Activated CD8-positive, alpha-beta memory T cell treated with anti-CD3 and anti-CD28 coated beads, Interleukin-2, amount 50 U/mL, for 1 hour (primary cell): ENCODE measurements at regions not wholly inside any gene's neighbourhood (a gene's known extent, or its start where the extent isn't known, plus 50 kb on each side); places are given as distances from the start of the nearest gene placed in this dataset.

Experiments
- DNase-seq: peaks from one replicate; pipeline ENCODE4 v3.0.0-alpha.2; 2020; ENCODE audit errors: extremely low read depth

DNA sequence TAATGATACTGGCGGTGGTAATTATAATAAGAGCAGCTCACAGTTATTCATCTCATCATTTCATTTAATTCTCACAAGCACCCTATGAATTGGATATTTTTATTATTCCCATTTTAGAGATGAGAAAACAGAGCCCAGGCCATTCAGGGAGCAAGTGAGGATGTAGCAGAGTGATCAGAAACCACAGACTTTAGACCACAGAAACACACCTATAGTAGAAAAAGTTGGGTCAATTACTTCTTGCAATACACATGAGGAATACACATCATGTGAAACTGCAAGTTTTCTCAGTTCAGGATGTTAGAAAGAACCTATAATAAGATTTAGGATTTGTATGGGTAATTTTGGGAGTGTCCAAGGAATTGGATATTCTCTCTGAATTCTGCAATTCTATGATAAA is 278.0 kb downstream of the ADRA2A start:
- DNase-seq = no peak

DNA sequence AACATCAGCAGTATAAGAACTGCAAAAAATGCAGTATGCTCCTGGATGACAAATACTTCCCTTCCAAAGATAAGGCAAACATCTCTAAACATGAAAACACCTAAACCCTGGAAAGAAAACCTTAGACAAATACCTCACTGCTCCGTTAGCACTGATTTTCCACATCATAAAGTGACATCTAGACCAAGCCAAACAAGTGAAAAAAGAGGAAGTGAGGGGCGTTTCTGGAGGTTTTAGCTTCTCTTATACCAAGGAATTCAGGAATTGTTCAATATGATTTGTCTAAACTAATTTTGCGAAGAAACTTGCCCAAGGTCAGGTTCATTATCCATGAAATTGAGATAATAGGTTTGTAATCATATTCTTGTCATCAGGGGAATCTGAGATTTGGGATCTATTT is 279.7 kb downstream of the ADRA2A start:
- no peak for DNase-seq

DNA sequence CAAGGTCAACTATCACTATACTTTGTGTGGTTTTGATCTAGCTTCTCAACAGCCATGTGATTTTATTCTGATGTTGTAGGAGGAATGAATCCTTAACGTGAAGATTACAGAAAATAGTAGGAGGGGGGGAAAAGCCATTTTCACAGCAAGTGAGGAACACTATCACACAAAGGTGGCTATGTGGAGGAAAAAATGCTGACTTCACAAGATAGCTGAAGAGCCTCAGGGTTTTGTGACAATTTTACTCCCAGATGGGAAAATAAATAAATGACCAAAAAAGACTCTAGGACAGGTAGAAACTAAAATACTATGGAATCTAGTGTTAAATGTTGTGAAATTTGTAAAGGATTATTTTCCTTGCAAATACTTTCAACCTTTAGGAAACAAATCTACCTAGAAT is 281.0 kb downstream of the ADRA2A start:
- DNase-seq = no peak

DNA sequence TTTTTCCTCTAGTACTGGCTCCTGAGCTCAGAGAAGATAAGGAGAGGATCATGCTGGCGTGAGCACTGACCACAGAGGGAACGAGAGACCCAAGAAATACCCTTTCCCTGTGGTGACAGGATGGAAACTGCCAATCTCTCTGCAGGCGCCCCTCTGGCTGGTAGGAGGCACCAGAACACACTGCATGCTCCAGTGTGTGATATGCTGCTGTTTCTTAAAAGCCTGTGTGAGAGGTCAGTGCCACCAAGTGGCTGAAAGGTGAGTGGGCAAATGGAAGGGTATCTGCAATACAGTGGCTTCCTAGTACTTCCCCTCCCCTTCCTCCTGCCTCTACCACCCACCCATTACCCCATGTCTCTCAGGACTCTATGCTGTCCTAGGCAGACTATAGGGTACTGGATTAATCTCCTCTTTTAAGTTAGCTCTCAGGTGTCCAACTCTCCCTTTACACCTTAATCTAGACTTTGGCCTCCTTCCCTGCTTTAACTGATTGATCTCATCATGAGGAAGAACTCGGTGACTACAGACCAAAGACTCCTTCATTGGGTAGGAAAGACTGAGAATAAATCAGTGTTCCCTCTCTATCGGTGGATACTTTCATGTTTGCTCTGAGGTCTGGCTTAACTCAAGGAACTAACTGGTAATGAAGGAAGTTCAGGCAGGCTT is 283.6 kb downstream of the ADRA2A start:
- no peak for DNase-seq

DNA sequence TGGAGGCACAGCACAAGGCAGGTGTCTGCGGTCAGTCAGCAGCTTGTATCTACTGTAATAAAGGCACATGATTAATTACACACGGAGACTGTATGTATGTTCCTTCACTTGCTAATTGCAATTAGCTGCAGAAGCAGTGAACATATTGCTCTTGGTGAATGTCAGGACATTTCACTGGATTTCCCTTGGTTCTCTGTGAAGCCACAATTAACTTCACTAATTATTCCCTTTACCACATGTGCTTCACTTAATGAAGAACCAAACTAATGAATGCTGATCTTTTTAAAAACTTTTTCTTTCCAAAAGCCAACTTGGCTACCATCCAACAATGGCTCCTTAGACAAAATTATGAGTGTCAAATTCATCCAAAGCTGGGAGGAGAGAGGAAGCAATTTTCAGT is 290.7 kb downstream of the ADRA2A start:
- no peak for DNase-seq

DNA sequence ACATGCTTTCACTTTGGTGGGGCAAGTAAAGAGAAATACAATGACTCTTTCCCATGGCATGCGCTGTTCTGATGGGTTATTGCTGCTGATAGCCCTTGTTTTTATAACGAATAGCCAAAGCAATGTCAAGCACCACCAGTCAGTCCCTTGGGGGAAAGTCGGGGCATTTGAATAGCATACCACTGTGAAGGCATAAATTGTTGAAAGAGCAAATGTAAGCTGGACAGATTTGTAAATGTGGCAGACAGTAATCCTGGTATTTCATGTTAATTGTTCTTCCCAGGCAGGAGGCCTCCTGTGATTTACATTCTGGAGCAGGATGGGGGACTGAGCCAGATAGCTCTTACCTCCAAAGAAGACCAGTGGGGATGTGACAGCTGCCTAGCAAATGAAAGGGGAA is 293.3 kb downstream of the ADRA2A start:
- DNase-seq = no peak

DNA sequence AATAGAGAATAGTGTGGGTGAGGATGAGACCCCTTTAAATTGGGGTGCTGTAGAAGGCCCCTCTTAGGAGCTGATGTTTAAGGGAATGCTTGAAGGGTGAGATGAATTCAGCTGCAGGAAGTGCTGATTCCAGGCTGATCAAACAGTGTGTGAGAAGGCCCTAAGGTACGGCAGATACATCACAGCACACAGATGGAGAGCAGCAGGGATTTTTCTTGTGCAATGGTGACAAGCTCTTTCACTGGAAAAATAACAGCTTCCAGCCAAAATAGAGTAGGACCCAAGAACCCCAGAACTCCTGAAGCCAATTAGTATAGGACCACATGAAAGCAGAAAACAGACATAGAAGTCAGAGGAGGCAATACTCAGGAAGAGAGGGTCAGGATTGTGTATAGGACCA is 296.9 kb downstream of the ADRA2A start:
- no peak for DNase-seq

DNA sequence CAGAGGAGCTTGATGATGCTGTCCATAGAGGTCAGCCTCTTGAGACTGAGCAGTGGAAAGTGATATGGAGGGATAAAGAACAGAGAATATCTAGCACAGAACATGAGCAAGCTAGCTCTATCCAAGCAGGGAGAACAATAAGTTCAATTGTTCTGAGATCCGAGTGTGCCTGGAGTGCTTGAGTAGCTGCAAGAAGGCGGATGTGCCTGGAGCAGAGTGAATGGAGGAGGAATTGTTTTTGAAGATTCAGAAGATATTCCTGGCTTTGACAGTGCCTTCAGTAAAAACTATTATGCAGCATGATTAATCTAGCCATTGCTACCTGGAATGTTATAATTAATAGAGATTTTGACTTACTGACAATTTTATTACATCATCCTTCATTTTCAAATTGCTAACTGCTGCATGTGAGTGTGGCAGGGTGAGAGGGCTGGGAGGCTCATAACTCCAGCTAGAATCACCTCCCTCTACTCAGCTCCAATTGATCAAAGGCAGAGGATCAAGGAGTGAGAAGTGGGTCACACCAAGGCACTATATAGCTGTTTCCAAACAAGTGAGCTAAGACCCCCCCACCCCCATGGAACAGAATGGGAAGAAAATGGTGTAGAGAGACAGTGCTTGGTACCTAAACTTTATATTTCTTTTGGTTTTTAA is 302.8 kb downstream of the ADRA2A start:
- no peak for DNase-seq

DNA sequence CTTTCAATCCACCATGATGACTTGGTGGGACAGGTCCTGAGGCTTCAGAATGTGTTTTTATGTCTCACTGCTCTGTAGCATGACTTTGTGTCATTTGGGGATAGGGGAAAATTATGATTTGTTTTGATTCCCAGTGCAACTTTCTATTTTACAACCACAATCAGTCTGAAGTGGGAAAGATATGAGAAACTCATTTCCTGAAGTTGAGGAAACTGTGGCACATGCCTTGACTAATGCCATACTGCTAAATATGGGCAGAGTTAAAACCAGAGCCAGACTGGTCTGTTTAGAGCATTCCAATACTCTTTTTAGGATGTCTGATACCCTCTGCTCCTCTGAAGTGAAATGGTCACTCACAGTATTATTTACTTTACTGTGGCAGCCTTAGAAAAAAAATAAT is 307.7 kb downstream of the ADRA2A start:
- DNase-seq = no peak

DNA sequence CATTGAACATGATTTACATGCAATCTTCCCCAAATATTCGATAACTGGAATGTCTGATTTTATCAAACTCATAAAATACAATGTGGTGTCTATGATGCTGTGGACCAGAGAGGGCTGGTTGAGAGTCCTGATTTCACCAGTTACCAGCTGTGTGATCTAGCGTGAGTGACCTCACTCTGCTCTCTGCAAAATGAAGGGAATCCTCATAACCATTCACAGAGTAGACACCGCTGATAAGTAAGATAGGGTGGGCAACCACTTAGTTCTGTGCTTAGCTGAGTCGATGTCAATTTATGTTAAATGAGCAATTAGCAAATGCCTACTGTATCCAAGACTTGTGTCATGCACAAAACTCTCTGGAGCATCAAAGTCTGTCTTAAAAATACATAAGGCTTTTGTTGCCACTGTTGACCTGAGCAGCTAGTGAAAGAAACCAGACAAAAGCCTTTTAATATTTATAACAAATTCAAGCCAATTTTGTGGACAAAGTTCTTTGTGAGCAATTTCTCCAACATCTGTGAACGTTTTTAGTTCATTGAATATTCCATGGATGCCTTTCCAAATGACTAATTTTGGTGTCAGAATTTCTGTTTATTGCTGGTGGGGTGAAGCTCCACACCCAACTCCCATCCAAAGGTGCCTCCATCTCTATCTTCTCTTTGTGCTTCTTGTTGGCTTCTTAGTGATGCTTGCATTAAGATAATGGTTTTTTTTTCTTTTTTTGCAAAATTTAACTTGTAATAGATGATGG is 314.2 kb downstream of the ADRA2A start:
- DNase-seq = no peak

DNA sequence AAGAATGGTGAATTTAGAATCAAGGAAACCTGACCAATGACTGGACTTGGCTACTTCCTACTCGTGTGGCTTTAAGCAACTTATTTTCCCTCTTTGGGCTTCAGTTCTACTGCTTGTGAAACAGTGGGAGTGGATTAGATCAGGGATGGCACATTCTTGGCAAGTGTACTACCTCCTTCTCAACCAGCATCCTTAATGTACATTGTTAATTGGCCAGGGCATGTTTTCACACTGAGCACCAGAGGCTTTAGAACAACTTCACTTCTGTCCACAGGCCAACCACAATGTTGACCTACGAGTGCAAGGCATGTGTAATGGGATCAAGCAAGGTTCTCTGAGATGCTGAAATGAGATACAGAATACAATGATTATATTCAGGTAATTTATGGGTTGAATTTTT is 315.3 kb downstream of the ADRA2A start:
- DNase-seq = no peak

DNA sequence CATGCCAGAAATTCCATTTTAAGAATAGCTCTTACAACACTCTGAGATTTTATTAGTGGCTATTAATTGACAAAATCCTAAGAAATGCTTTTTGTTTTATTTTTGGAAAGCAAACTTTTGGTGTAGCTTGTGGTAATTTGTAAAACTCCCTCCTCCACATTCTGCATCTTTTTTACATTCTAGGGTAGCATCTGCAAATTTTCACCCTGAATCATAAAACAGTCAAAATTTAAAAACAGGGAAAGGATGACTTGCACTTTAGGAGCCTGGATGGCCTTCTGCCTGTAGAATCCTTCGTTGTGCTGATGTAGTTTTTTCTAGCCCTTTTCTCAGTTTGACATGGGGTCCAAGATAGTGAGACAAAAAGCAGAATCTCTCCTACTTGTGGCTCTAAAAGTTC is 316.1 kb downstream of the ADRA2A start:
- DNase-seq = no peak

DNA sequence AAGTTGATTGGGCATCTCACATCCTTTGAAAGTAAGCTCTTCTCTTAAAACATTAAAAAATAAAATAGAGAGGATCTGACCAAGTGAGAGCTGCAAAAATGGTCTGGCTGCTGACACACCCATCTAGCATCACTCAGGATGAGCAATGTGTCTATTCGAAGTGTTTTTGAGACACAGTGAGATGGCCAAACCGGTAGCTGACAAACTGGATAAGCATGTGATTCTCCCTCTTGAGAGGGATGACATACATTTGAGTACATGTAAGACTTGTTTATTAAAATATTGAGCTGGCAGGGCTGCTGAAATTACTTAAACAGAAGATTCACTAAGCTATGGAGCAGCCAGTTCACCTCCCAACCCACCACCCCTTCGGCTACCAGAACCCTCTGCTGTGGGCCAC is 333.9 kb downstream of the ADRA2A start:
- no peak for DNase-seq

DNA sequence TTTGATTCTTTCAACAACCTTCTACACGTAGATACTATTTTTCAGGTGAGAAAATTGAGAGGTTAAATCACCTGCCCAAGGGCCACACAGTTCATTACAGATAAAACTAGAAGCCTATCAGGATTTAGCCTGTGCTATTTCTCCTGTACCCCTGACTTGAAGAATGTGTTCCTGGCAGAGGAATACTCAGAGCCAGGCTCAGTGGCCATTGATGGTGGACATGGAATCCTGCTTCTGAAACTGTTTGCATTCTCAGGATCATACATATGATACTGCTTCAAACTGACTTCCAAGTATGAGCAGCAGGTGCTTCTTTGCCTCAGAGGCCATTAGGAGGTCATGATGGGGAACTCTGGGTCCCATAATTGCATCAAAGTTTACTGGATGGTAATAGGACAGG is 348.6 kb downstream of the ADRA2A start:
- DNase-seq = no peak

DNA sequence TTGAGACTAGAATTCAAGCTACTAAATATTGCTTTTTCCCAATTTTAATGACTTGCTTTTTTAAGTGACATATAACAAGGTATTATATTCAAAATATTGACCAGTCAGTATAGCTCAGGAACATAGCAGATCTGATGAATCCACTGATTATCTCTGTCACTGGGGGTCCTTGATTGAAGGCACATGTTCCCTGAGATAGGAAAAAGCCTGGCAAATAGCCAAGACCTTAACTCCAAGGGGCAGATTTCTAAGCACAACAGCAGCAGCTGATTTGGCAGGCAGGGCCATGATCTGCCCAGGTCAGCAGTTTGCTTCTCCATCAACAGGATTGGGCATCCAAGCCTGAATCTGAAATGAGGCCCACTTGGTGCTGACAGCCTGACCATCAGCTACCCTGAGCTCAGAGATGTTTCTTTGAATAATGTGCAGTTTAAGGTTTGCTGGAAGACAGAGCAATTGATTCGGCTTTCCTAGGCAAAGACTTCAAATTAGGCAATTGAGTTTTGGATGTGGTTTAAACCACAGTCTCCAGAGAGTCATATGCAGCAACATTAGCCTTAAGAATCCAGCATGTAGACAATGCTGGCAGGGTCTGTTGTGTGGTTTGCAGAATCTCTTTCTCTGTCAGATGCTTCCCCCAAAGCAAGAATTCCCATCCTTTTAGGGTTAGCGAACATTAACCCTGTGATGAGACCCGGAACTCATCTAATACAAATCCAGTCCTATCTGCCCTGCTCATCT is 352.6 kb downstream of the ADRA2A start:
- no peak for DNase-seq

DNA sequence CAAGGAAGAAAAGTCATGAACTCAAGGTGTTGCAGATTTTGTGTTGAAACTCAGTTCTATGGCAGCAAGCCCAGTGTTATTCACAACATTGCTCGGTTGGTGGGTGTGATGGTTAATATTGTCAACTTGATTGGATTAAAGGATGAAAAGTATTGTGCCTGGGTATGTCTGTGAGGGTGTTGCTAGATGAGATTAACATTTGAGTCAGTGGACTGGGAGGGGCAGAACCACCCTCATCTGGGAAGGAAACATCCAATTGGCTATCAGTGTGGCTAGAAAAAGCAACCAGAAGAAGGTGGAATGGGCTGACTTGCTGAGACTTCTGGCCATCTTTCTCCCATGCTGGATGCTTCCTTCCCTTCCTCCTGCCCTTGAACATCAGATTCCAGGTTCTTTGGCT is 353.2 kb downstream of the ADRA2A start:
- no peak for DNase-seq

DNA sequence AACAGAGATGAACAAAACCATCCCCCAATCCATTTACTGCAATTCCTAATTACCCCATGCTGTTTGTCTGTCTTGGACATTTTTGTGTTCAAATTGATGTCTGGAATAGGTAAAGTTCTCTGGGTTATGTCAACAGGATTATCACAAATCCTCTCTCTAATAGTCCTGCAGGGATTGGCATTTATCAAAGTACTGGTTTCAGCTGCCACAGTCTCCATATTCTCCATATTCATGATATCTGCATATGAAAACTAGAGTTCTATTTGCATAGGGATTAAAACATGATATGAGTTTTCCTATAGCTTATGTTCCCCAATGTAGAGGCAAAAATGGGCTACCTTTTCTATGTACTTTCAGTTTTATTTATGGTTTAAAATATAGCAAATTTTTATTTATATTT is 355.8 kb downstream of the ADRA2A start:
- no peak for DNase-seq

DNA sequence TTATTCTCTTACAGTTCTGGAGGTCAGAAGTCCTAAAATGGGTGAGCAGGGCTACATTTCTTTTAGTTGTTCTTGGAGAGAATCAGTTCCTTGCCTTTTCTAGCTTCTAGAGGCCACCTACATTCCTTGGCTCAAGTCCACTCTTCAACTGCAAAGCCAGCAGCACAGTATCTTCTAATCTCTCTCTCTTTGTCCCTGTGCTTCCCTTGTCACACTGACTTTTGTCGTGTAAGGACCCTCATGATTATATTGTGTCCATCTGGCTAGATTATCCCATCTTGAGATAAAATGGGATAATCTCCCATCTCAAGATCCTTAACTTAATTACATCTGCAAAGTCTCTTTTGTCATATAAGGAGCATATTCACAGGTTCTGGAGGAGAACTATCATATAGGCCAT is 359.0 kb downstream of the ADRA2A start:
- no peak for DNase-seq

DNA sequence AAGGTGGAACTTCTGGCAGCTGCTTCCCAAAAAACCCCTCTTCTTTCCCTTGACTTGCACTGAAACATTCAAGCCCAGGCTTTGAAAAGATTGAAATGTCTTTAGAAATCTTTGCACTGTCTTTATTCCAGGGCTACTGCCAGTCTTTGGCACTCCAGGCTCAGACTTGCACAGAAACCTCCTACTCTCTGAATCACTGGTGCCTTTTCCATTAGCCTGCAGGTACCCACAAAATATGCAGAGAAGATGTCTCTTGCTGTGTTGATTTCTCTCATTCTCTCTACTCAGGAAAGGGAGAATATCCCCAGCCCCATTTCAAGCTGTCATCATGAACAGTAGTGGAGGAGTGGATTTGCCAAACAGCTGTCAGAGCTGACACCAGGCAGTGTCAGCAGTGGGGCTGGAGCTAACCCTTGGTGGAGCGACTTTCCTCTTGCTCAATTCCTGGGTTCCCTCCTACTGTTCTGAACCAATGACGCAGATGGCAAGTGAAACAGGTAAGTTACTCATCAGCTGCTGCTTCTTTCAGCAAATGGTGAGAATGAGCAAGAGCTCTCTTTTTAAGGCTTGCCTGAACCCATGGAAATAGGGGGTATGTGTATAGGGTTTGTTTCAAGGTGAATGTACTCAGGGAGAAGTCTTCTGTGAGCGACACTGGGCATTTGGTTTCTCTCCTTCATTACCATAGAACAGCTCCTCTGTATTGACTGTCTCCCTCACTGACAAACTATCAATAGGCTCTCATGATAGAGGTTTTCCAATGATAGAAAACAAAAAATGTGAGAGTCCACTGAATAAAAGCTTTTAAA is 362.4 kb downstream of the ADRA2A start:
- DNase-seq = no peak

DNA sequence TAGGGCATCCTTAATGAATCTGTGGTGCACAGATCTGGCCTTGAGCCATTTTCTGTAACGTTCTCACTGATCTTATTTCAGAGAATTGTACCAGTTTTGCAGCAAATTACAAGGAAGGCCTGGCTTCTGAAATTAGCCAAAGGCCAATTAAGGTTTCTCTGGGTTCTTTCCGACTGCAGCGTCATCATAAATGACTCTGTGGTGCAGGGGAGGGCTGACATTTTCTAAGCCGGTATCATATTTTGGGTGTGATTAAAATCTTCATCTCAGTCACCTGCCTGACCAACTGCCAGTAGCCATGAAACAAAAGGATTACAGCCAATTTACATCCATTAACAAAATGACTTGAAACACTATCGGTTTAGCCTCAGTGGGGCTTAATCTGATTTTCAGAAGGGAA is 363.7 kb downstream of the ADRA2A start:
- no peak for DNase-seq

DNA sequence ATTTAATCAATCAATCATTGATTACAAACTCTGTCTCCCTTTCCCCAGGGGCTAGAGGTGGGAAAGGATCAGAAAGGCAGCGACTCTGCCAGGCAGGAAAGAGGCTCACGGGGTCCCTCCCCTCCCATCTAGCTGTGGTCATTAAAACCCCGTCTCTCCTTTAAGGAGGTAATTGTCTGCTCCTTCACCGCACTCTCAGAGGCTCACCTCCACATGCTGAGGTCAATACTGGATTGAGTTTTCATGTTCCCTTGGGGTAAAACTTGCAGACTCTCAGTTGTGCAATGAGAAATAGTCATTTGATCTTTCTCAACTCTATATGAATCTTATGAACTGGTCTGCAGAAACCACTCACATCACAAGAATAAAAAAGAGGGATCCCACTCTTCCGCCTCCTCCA is 368.8 kb downstream of the ADRA2A start:
- DNase-seq = no peak

DNA sequence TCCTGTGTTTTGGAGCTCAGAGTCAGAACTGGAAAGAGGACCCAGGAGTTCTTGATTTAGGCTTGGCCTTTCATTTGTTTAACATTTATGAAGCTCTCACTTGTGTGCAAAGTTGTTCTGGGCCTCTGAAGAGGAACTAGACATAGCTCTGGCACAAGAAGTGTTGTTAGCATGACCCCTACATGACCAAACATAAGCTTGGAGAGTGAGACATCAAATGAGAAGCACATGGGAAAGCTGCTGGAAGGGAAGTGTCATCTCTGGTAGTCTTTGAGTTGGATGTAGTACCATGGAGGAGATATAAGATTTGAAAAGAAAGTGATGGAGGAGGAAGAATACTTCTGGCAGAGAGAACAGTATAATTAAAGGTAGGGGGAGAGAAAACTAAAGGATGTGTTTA is 370.1 kb downstream of the ADRA2A start:
- DNase-seq = no peak
